ENCODE measurements at regions not wholly inside any gene's neighbourhood (a gene's known extent, or its start where the extent isn't known, plus 50 kb on each side); places are given as distances from the start of the nearest gene placed in this dataset.

GRCh38 chr6:14464716-14465115 is 347.1 kb downstream of the CD83 start:
- TF ChIP-seq POLR2AphosphoS5 (IDR thresholded peaks at IDR 0.05; ENCODE audit: low read depth, low read length) = no peak
- no peak for TF ChIP-seq CTCF (IDR thresholded peaks at IDR 0.05)
